Right kidney (tissue), 1 donor: ENCODE measurements at regions not wholly inside any gene's neighbourhood (a gene's known extent, or its start where the extent isn't known, plus 50 kb on each side); places are given as distances from the start of the nearest gene placed in this dataset.

Source experiments
- DNase-seq: peaks from one replicate; pipeline ENCODE4 v3.0.0-alpha.2; 2016

GRCh38 chr20:59499863-59500262 is 104.5 kb upstream of the PHACTR3 start:
- DNase-seq: no peak

GRCh38 chr20:59508729-59509128 is 95.6 kb upstream of the PHACTR3 start:
- no peak for DNase-seq

GRCh38 chr20:59512651-59513050 is 91.7 kb upstream of the PHACTR3 start:
- DNase-seq: no peak

GRCh38 chr20:59514554-59514953 is 89.8 kb upstream of the PHACTR3 start:
- no peak for DNase-seq

- peak; percentile 57 for DNase-seq
Measured at GRCh38 chr20:59515013-59515905, 89.1 kb upstream of the PHACTR3 start.

GRCh38 chr20:59515906-59516209 is 88.5 kb upstream of the PHACTR3 start:
- DNase-seq: no peak

GRCh38 chr20:59518881-59519706 is 85.2 kb upstream of the PHACTR3 start:
- DNase-seq: peak; percentile 32

- no peak for DNase-seq
Measured at GRCh38 chr20:59519707-59520014, 84.7 kb upstream of the PHACTR3 start.

GRCh38 chr20:59520814-59521213 is 83.5 kb upstream of the PHACTR3 start:
- DNase-seq: no peak

- DNase-seq: peak; percentile 61
Measured at GRCh38 chr20:59525500-59526241, 78.7 kb upstream of the PHACTR3 start.

GRCh38 chr20:59526242-59527225 is 77.8 kb upstream of the PHACTR3 start:
- DNase-seq: no peak

GRCh38 chr20:59530782-59531181 is 73.6 kb upstream of the PHACTR3 start:
- DNase-seq: no peak

- no peak for DNase-seq
Measured at GRCh38 chr20:59537991-59538390, 66.3 kb upstream of the PHACTR3 start.

GRCh38 chr20:59547596-59547995 is 56.7 kb upstream of the PHACTR3 start:
- no peak for DNase-seq
